ENCODE measurements at regions not wholly inside any gene's neighbourhood (a gene's known extent, or its start where the extent isn't known, plus 50 kb on each side); places are given as distances from the start of the nearest gene placed in this dataset.
A peak's percentile ranks its signal among the peaks of the same experiment; 100 is the strongest.
"Not testable (repeated sequence)": the region's sequence is repeated elsewhere in the genome, so short reads cannot be mapped to it uniquely, and the experiment has no call there.

- no peak for TF ChIP-seq CTCF (IDR thresholded peaks at IDR 0.05; ENCODE audit: low read depth, low read length)
- H3K27me3 ChIP-seq (ENCODE audit: control insufficient read depth, insufficient read depth, low read length) = no peaks in the 10 kb centered on the region
- POLR2A ChIA-PET = no interaction called here
- H3K9me3 ChIP-seq (ENCODE audit: control insufficient read depth, insufficient read depth, low read length) = peaks cover 10% of the 10 kb centered on the region
- H3K27ac ChIP-seq (ENCODE audit: low read depth, low read length) = no peak overlapping the region
- no peak for DNase-seq (ENCODE audit: low read depth, low spot score)
- H3K4me3 ChIP-seq (ENCODE audit: low read depth, low read length) = no peak overlapping the region
- CTCF ChIA-PET = interaction anchor here (0.8 to 1.4 kb wide), 2 partner anchors 15 to 29 kb away, joined by 3 read pairs; no protein-coding TSS in a partner anchor
These were observed 1784.9 kb upstream of the DEFB115 start for GRCh38 chr20:29472606-29473005.

GRCh38 chr20:29492840-29493239, 1764.6 kb upstream of the DEFB115 start:
- H3K27me3 ChIP-seq (ENCODE audit: control insufficient read depth, insufficient read depth, low read length); CTCF ChIA-PET; H3K4me3 ChIP-seq (ENCODE audit: low read depth, low read length); H3K27ac ChIP-seq (ENCODE audit: low read depth, low read length); POLR2A ChIA-PET; DNase-seq (ENCODE audit: low read depth, low spot score): not testable (repeated sequence)
- peaks cover 13% of the 10 kb centered on the region for H3K9me3 ChIP-seq (ENCODE audit: control insufficient read depth, insufficient read depth, low read length)

GRCh38 chr20:29496767-29497166, 1760.7 kb upstream of the DEFB115 start:
- H3K27me3 ChIP-seq (ENCODE audit: control insufficient read depth, insufficient read depth, low read length); CTCF ChIA-PET; DNase-seq (ENCODE audit: low read depth, low spot score); POLR2A ChIA-PET; H3K27ac ChIP-seq (ENCODE audit: low read depth, low read length): not testable (repeated sequence)
- H3K9me3 ChIP-seq (ENCODE audit: control insufficient read depth, insufficient read depth, low read length) = peaks cover 18% of the 10 kb centered on the region
- H3K4me3 ChIP-seq (ENCODE audit: low read depth, low read length) = peak overlapping the region; percentile 35

GRCh38 chr20:29497261-29497671, 1760.2 kb upstream of the DEFB115 start:
- Histone ChIP-seq H3K27ac (ENCODE audit: low read depth, low read length) (no peak overlapping the region), H3K4me3 (ENCODE audit: low read depth, low read length) (peak overlapping the region; percentile 35), H3K9me3 (ENCODE audit: control insufficient read depth, insufficient read depth, low read length) (peaks cover 18% of the 10 kb centered on the region), H3K27me3 (ENCODE audit: control insufficient read depth, insufficient read depth, low read length) (no peaks in the 10 kb centered on the region)
- ChIA-PET CTCF (no interaction called here), POLR2A (no interaction called here)
- DNase-seq (ENCODE audit: low read depth, low spot score) = no peak
- no peak for TF ChIP-seq CTCF (IDR thresholded peaks at IDR 0.05; ENCODE audit: low read depth, low read length)

GRCh38 chr20:29497684-29498083, 1759.8 kb upstream of the DEFB115 start:
- DNase-seq (ENCODE audit: low read depth, low spot score); CTCF ChIA-PET; POLR2A ChIA-PET; H3K4me3 ChIP-seq (ENCODE audit: low read depth, low read length); H3K27ac ChIP-seq (ENCODE audit: low read depth, low read length); H3K27me3 ChIP-seq (ENCODE audit: control insufficient read depth, insufficient read depth, low read length): not testable (repeated sequence)
- H3K9me3 ChIP-seq (ENCODE audit: control insufficient read depth, insufficient read depth, low read length) = peaks cover 18% of the 10 kb centered on the region

GRCh38 chr20:29500738-29501137, 1756.7 kb upstream of the DEFB115 start:
- CTCF ChIA-PET; POLR2A ChIA-PET; H3K27ac ChIP-seq (ENCODE audit: low read depth, low read length); H3K4me3 ChIP-seq (ENCODE audit: low read depth, low read length); DNase-seq (ENCODE audit: low read depth, low spot score); H3K27me3 ChIP-seq (ENCODE audit: control insufficient read depth, insufficient read depth, low read length): not testable (repeated sequence)
- peaks cover 18% of the 10 kb centered on the region for H3K9me3 ChIP-seq (ENCODE audit: control insufficient read depth, insufficient read depth, low read length)

GRCh38 chr20:29514634-29515033, 1742.8 kb upstream of the DEFB115 start:
- POLR2A ChIA-PET; DNase-seq (ENCODE audit: low read depth, low spot score); H3K4me3 ChIP-seq (ENCODE audit: low read depth, low read length); CTCF ChIA-PET; H3K27me3 ChIP-seq (ENCODE audit: control insufficient read depth, insufficient read depth, low read length); H3K27ac ChIP-seq (ENCODE audit: low read depth, low read length); H3K9me3 ChIP-seq (ENCODE audit: control insufficient read depth, insufficient read depth, low read length): not testable (repeated sequence)

GRCh38 chr20:29516847-29517246, 1740.6 kb upstream of the DEFB115 start:
- H3K4me3 ChIP-seq (ENCODE audit: low read depth, low read length); POLR2A ChIA-PET; H3K27me3 ChIP-seq (ENCODE audit: control insufficient read depth, insufficient read depth, low read length); H3K27ac ChIP-seq (ENCODE audit: low read depth, low read length); DNase-seq (ENCODE audit: low read depth, low spot score); CTCF ChIA-PET: not testable (repeated sequence)
- H3K9me3 ChIP-seq (ENCODE audit: control insufficient read depth, insufficient read depth, low read length) = peaks cover 12% of the 10 kb centered on the region

All from AG04450 (cell line).